ENCODE measurements at regions not wholly inside any gene's neighbourhood (a gene's known extent, or its start where the extent isn't known, plus 50 kb on each side); places are given as distances from the start of the nearest gene placed in this dataset.

DNA sequence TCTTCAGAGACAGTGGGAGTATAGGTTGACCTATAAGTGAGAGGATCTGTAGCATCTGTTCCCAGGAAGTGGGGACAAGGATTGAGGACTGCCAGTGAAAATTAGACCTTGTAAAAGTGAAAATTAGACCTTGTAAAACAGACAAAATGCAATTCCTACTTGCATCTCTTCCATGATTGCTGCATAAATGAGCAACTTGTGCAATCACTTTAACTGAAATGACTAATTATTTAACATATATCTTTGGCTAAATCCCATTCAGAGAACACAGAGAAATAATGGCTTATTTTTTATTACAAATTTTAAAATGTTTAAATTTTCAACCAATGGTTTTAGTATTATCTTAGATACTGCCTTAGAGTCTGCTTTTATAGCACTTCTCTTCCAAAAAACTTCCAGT, 67.2 kb upstream of the NABP1 start:
- no peak for DNase-seq (ENCODE audit: low read depth)

DNA sequence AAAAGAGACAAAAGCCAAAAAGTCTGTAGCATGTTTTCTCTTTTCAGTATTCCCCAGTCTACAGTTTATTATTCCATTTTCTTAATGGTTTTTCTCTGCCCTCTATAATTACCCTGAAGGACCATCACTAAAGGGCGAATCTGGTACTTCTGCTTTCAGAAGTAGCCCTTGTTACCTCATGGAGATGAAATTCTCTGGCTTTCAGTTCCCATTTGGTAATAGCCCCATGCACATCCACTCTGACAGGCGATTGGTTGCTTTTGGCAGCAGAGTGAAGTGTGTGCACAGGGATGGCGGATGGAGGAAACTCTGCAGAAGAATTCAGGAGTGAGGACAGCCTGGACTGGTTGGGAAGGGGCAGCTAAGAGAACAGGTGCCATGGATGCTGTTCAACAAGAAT, 66.3 kb upstream of the NABP1 start:
- no peak for DNase-seq (ENCODE audit: low read depth)

- peak; percentile 86 for DNase-seq (ENCODE audit: low read depth)
Observed at GRCh38 chr2:191612496-191612895, 65.4 kb upstream of the NABP1 start.

- DNase-seq (ENCODE audit: low read depth) = no peak
Observed at GRCh38 chr2:191614759-191615158, 63.2 kb upstream of the NABP1 start.

GRCh38 chr2:191615596-191615995, 62.3 kb upstream of the NABP1 start:
- DNase-seq (ENCODE audit: low read depth) = no peak

GRCh38 chr2:191617575-191617974, 60.4 kb upstream of the NABP1 start:
- no peak for DNase-seq (ENCODE audit: low read depth)

GRCh38 chr2:191618046-191618780, 59.7 kb upstream of the NABP1 start:
- no peak for DNase-seq (ENCODE audit: low read depth)

GRCh38 chr2:191618786-191619185, 59.1 kb upstream of the NABP1 start:
- no peak for DNase-seq (ENCODE audit: low read depth)

GRCh38 chr2:191620144-191620543, 57.8 kb upstream of the NABP1 start:
- DNase-seq (ENCODE audit: low read depth) = no peak

DNA sequence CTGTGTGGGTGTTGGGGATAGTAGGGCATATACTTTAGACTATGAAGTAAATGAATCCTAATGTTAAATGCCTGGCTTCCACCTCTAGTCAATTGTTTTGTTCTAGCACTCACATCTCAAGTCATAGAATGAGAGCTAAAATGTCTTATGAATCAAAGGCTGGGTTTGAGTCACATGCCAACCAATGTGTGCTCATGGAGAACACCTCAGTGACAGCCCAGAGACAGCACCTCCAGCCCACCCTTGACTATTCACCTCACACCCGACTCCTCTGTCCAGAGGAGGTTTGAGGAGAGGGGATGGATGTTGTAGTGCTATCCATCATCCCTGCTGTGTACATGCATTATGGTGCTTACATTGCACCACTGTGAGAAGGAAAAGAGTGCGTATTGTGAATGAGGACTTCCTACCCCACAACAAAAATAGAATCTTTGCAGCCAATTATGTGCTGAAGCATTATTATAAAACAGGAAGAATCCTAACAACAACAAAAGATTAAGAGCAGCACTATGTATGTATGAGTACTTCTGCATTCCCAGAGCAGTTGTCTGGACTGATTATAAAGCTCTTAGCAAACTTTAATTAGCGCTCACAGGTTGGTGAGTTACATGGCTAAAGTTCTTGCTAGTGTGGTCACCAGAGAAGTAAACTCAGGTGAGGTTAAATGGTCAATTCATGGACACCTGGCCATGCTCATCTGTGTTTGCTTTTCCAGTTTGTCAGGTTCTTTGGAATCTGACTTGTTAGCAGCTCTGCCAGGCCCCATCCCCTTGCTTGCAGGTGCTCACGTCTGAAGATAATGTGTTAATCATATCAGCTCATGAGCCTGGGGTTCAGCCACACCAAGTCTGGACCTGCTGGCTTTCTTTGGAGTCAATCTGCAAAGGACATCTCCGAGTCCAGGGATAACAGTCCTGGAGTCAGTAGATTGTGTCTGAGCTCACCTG, 55.3 kb upstream of the NABP1 start:
- DNase-seq (ENCODE audit: low read depth) = no peak

DNA sequence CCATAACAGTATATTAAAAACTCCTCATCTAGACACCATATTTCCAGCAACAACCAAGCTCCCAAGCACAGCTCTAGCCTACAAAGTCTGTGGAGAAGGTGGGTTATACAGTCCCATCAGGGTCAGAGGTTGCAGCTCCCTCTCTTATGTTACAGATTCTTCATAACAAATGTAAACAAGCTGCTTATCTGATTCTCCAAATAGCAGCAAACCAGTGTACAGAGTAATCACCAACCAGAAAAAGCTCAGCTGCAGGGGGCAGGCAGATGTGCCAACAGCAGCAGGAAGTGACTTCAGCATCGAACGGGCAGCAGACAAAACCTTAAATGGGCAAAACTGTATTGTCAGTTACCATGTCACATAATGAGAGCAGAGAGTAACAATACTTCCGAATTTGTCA, 52.9 kb upstream of the NABP1 start:
- no peak for DNase-seq (ENCODE audit: low read depth)

- no peak for DNase-seq (ENCODE audit: low read depth)
Observed at GRCh38 chr2:191625446-191625845, 52.5 kb upstream of the NABP1 start.

DNA sequence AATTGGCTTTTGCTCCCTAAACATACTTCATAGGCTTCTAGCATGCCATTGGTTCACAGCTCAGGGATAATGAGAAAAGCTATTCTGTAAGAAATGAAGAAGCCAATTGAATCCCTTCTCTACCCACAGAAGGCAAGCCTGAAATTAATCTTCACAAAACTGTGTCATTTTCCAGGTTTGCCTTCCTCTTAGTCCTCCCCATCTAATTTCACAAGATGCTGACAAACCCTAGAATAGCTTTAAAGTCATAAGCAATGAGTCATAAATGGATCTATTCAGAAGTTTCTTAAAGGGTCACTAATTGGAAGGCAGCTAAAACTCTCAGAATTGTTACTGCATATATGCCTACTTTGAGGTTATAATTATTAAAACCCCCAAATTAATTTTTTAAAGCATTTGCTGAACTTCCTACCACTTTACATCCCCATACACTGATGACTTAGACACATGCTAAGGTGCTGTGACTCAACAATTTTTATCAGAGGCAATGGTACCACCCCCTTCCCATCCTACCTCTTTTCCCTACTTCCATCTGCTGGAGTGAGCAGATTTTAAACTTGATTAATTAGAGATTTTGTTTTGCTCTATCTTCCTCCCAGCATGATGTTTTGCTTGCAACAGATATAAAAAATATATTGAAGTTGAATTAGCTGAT, 51.3 kb upstream of the NABP1 start:
- DNase-seq (ENCODE audit: low read depth) = no peak

DNA sequence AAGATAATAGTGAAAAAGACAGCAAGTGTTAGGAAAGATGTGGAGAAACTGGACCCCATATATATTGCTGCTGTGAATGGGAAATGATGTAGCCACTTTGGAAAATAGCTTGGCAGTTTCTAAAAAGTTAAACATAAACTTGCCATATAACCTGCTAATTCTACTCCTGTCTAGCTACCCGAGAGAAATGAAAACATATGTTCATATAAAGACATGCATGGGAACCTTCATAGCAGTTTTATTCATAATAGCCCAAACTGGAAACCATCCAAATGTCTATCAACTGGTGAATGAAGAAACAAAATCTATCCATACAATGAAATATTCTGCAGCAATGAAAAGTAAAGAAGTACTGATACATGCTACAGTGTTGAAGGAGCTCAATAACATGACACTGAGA, 50.4 kb upstream of the NABP1 start:
- DNase-seq (ENCODE audit: low read depth) = no peak

Data from non-pigmented ciliary epithelial cell (primary cell).